ENCODE measurements at regions not wholly inside any gene's neighbourhood (a gene's known extent, or its start where the extent isn't known, plus 50 kb on each side); places are given as distances from the start of the nearest gene placed in this dataset.

- Histone ChIP-seq H2AFZ (ENCODE audit: control insufficient read depth, low read length) (no peak overlapping the region), H3K9me3 (ENCODE audit: control insufficient read depth, low read depth, low read length) (no peaks in the 10 kb centered on the region), H3K4me2 (ENCODE audit: control insufficient read depth, extremely low read depth, insufficient read depth, low read depth, low read length) (no peak overlapping the region), H3K79me2 (ENCODE audit: control insufficient read depth, insufficient read depth, low read length) (no peaks in the 10 kb centered on the region), H3K36me3 (ENCODE audit: control insufficient read depth in 2 of 2, extremely low read depth in 1 of 2, insufficient read depth in 2 of 2, low read length in 2 of 2) (no peaks in the 10 kb centered on the region), H4K20me1 (ENCODE audit: control insufficient read depth, extremely low read depth, insufficient read depth, low read length) (no peaks in the 10 kb centered on the region), H3K27me3 (ENCODE audit: control insufficient read depth, extremely low read depth, insufficient read depth, low read length) (no peaks in the 10 kb centered on the region), H3K9me1 (ENCODE audit: control insufficient read depth, extremely low read depth, insufficient read depth, low read length) (no peaks in the 10 kb centered on the region), H3K27ac (ENCODE audit: control insufficient read depth, insufficient read depth, low read length) (no peak overlapping the region), H3K4me3 (ENCODE audit: control insufficient read depth in 2 of 3, extremely low read depth in 1 of 3, insufficient read depth in 2 of 3, low read depth in 1 of 3, low read length in 3 of 3) (no peak overlapping the region), H3K4me1 (ENCODE audit: control insufficient read depth, extremely low read depth, insufficient read depth, low read length) (no peaks in the 10 kb centered on the region), H3K9ac (ENCODE audit: control insufficient read depth, extremely low read depth, insufficient read depth, low read length) (no peak overlapping the region)
- TF ChIP-seq CTCF (optimal IDR thresholded peaks at IDR 0.05 in 1 of 3, IDR thresholded peaks at IDR 0.05 in 1 of 3, conservative IDR thresholded peaks at IDR 0.05 in 1 of 3; ENCODE audit: extremely low read depth in 1 of 3, insufficient read depth in 2 of 3, low read length in 3 of 3): no peak
- TF ChIP-seq EZH2 (IDR thresholded peaks at IDR 0.05; ENCODE audit: low read length): no peak
- no peak for FAIRE-seq
- dilution Hi-C loops (cut with MboI; ENCODE audit: extremely low pct_ligation_motif_present, low sequenced_read_pairs): no loop called here
- no peak for DNase-seq (ENCODE audit: low read depth, low spot score)
Measured at GRCh38 chr10:30791197-30791611, 161.7 kb upstream of the LYZL2 start.

- H3K27me3 ChIP-seq (ENCODE audit: control insufficient read depth, extremely low read depth, insufficient read depth, low read length): no peaks in the 10 kb centered on the region
- FAIRE-seq (no peak), DNase-seq (ENCODE audit: low read depth, low spot score) (no peak)
- no peak overlapping the region for H3K4me2 ChIP-seq (ENCODE audit: control insufficient read depth, extremely low read depth, insufficient read depth, low read depth, low read length)
- no peaks in the 10 kb centered on the region for H4K20me1 ChIP-seq (ENCODE audit: control insufficient read depth, extremely low read depth, insufficient read depth, low read length)
- no peaks in the 10 kb centered on the region for H3K9me3 ChIP-seq (ENCODE audit: control insufficient read depth, low read depth, low read length)
- no peaks in the 10 kb centered on the region for H3K4me1 ChIP-seq (ENCODE audit: control insufficient read depth, extremely low read depth, insufficient read depth, low read length)
- no peak overlapping the region for H2AFZ ChIP-seq (ENCODE audit: control insufficient read depth, low read length)
- no peak overlapping the region for H3K9ac ChIP-seq (ENCODE audit: control insufficient read depth, extremely low read depth, insufficient read depth, low read length)
- no peak overlapping the region for H3K4me3 ChIP-seq (ENCODE audit: control insufficient read depth in 2 of 3, extremely low read depth in 1 of 3, insufficient read depth in 2 of 3, low read depth in 1 of 3, low read length in 3 of 3)
- dilution Hi-C loops (cut with MboI; ENCODE audit: extremely low pct_ligation_motif_present, low sequenced_read_pairs): no loop called here
- H3K27ac ChIP-seq (ENCODE audit: control insufficient read depth, insufficient read depth, low read length): no peak overlapping the region
- H3K36me3 ChIP-seq (ENCODE audit: control insufficient read depth in 2 of 2, extremely low read depth in 1 of 2, insufficient read depth in 2 of 2, low read length in 2 of 2): no peaks in the 10 kb centered on the region
- no peaks in the 10 kb centered on the region for H3K79me2 ChIP-seq (ENCODE audit: control insufficient read depth, insufficient read depth, low read length)
- H3K9me1 ChIP-seq (ENCODE audit: control insufficient read depth, extremely low read depth, insufficient read depth, low read length): no peaks in the 10 kb centered on the region
- no peak for TF ChIP-seq CTCF (optimal IDR thresholded peaks at IDR 0.05 in 1 of 3, IDR thresholded peaks at IDR 0.05 in 1 of 3, conservative IDR thresholded peaks at IDR 0.05 in 1 of 3; ENCODE audit: extremely low read depth in 1 of 3, insufficient read depth in 2 of 3, low read length in 3 of 3)
Measured at GRCh38 chr10:30789806-30790205, 160.3 kb upstream of the LYZL2 start.
